CD14-positive monocyte (primary cell): ENCODE measurements at regions not wholly inside any gene's neighbourhood (a gene's known extent, or its start where the extent isn't known, plus 50 kb on each side); places are given as distances from the start of the nearest gene placed in this dataset.

Experiments used
- DNase-seq, 3 donors: peaks; one replicate each; pipeline ENCODE4 v3.0.0-alpha.2; 2011 to 2022
- H2AFZ ChIP-seq: 2 replicates; pipeline ENCODE4 v1.6.0; 2012; ENCODE audit warnings: mild to moderate bottlenecking, low read depth, low read length, inconsistent platforms; ENCODE audit not compliant: insufficient read depth, poor library complexity, severe bottlenecking
- H3K27ac ChIP-seq, 2 donors: 1 replicate in 1 of 2; 2 replicates in 1 of 2; pipeline ENCODE4 v1.5.1; 2012 to 2013; ENCODE audit warnings: low read length in 2 of 2, control low read depth in 1 of 2, inconsistent platforms in 1 of 2, low read depth in 1 of 2, mild to moderate bottlenecking in 1 of 2
- H3K27me3 ChIP-seq, 2 donors: one replicate each; pipeline versions ENCODE4 v1.6.0 to v1.6.1; 2011 to 2013; ENCODE audit warnings: low read length in 2 of 2; ENCODE audit not compliant: control insufficient read depth in 2 of 2, insufficient read depth in 2 of 2
- H3K36me3 ChIP-seq, 2 donors: replicated peaks in 1 of 2; 1 replicate in 1 of 2; 2 replicates in 1 of 2; pipeline versions ENCODE4 v1.5.1 to v1.6.1; 2012 to 2013; ENCODE audit warnings: low read length in 2 of 2, control low read depth in 1 of 2, inconsistent platforms in 1 of 2, mild to moderate bottlenecking in 1 of 2; ENCODE audit not compliant: insufficient read depth in 2 of 2, control insufficient read depth in 1 of 2
- H3K4me1 ChIP-seq, 2 donors: 1 replicate in 1 of 2; 2 replicates in 1 of 2; pipeline versions ENCODE4 v1.5.1 to v1.6.1; 2012 to 2013; ENCODE audit warnings: low read length in 2 of 2, control low read depth in 1 of 2, inconsistent platforms in 1 of 2, mild to moderate bottlenecking in 1 of 2, moderate library complexity in 1 of 2; ENCODE audit not compliant: insufficient read depth in 2 of 2, control insufficient read depth in 1 of 2
- H3K4me2 ChIP-seq: replicated peaks from 2 replicates; pipeline ENCODE3; 2012; ENCODE audit warnings: low read length, moderate library complexity, mild to moderate bottlenecking; ENCODE audit not compliant: poor library complexity, severe bottlenecking; ENCODE audit errors: extremely low read depth
- H3K4me3 ChIP-seq, 3 experiments: fragments of 200-600 bp in 1 of 3; sonication (generic) in 1 of 3; replicated peaks in 1 of 3; 1 replicate in 2 of 3; 2 replicates in 1 of 3; pipeline ENCODE4 v1.5.1; 2011 to 2013; ENCODE audit warnings: low read length in 3 of 3, mild to moderate bottlenecking in 3 of 3, control low read depth in 2 of 3, low read depth in 2 of 3, inconsistent platforms in 1 of 3, moderate library complexity in 1 of 3
- H3K79me2 ChIP-seq: 2 replicates; pipeline ENCODE4 v1.6.0; 2012; ENCODE audit warnings: mild to moderate bottlenecking, control low read depth, inconsistent platforms, low read length, moderate library complexity; ENCODE audit not compliant: insufficient read depth
- H3K9ac ChIP-seq: 2 replicates; pipeline ENCODE4 v1.6.0; 2017; ENCODE audit warnings: low read length, mild to moderate bottlenecking; ENCODE audit not compliant: insufficient read depth, poor library complexity, severe bottlenecking
- H3K9me3 ChIP-seq, 2 donors: replicated peaks in 1 of 2; 1 replicate in 1 of 2; 2 replicates in 1 of 2; pipeline versions ENCODE4 v1.5.1 to v1.6.1; 2012 to 2013; ENCODE audit warnings: low read length in 2 of 2, control low read depth in 1 of 2; ENCODE audit not compliant: control insufficient read depth in 1 of 2, insufficient read depth in 1 of 2
- H4K20me1 ChIP-seq: 2 replicates; pipeline ENCODE4 v1.6.0; 2012; ENCODE audit warnings: mild to moderate bottlenecking, low read length, control low read depth, moderate library complexity; ENCODE audit not compliant: insufficient read depth
- H3K27ac Mint-ChIP-seq, 7 donors: one replicate each; pipeline ENCODE4 v1.8.0; 2020; ENCODE audit warnings: mild to moderate bottlenecking in 7 of 7, mixed read lengths in 7 of 7, moderate library complexity in 6 of 7, inconsistent platforms in 2 of 7
- H3K27me3 Mint-ChIP-seq, 3 donors: one replicate each; pipeline ENCODE4 v1.8.0; 2021 to 2022; ENCODE audit warnings: low read depth in 3 of 3, mild to moderate bottlenecking in 3 of 3, mixed read lengths in 3 of 3, moderate library complexity in 3 of 3, inconsistent platforms in 1 of 3
- H3K36me3 Mint-ChIP-seq, 2 donors: one replicate each; pipeline ENCODE4 v1.8.0; 2020; ENCODE audit warnings: mixed read lengths in 2 of 2, inconsistent platforms in 1 of 2, mild to moderate bottlenecking in 1 of 2
- H3K4me1 Mint-ChIP-seq: one replicate; pipeline ENCODE4 v1.8.0; 2020; ENCODE audit warnings: mild to moderate bottlenecking, mixed read lengths
- H3K4me3 Mint-ChIP-seq, 2 donors: one replicate each; pipeline ENCODE4 v1.8.0; 2020; ENCODE audit warnings: mild to moderate bottlenecking in 2 of 2, mixed read lengths in 2 of 2, moderate library complexity in 1 of 2
- H3K9me3 Mint-ChIP-seq, 7 donors: one replicate each; pipeline ENCODE4 v1.8.0; 2020 to 2022; ENCODE audit warnings: mixed read lengths in 7 of 7, mild to moderate bottlenecking in 6 of 7, moderate library complexity in 6 of 7, inconsistent platforms in 2 of 7
- CTCF ChIP-seq: fragments of 200-600 bp; IDR thresholded peaks from one replicate; pipeline ENCODE4 v1.8.0; 2022; ENCODE audit warnings: antibody characterized with exemption, mild to moderate bottlenecking
- WGBS: methylation state at CpG from one replicate; pipeline ENCODE4 v1.1.5; 2013; ENCODE audit warnings: missing lambda C conversion rate; ENCODE audit not compliant: insufficient coverage; 5-methylcytosine and 5-hydroxymethylcytosine counted together
- intact Hi-C, 2 donors: fragments of 100-400 bp; cut with micrococcal nuclease; formaldehyde crosslinking; loops; one replicate each; pipeline versions ENCODE4 v1.15.0 to v1.15.1; 2023

GRCh38 chr15:62588938-62589670, 424.0 kb upstream of the C2CD4B start:
- intact Hi-C loops: no loop called here
- no peak for DNase-seq
- Histone ChIP-seq H2AFZ (no peak overlapping the region), H3K4me1 (no peaks in the 10 kb centered on the region), H3K27me3 (no peaks in the 10 kb centered on the region), H3K4me3 (no peak overlapping the region), H3K36me3 (no peaks in the 10 kb centered on the region), H3K4me2 (no peak overlapping the region), H3K27ac (no peak overlapping the region), H3K79me2 (no peaks in the 10 kb centered on the region), H3K9ac (no peak overlapping the region), H4K20me1 (no peaks in the 10 kb centered on the region), H3K9me3 (no peaks in the 10 kb centered on the region)
- H3K27ac Mint-ChIP-seq: no peak overlapping the region
- H3K27me3 Mint-ChIP-seq: peaks cover 0 to 1% (median 0%) of the 10 kb centered on the region in 3 donors
- H3K4me3 Mint-ChIP-seq: no peak overlapping the region
- H3K4me1 Mint-ChIP-seq: no peaks in the 10 kb centered on the region
- no peak for TF ChIP-seq CTCF
- WGBS: 96% methylated on average over 3 of the region's 5 CpGs
- no peaks in the 10 kb centered on the region for H3K9me3 Mint-ChIP-seq
- no peaks in the 10 kb centered on the region for H3K36me3 Mint-ChIP-seq

DNA sequence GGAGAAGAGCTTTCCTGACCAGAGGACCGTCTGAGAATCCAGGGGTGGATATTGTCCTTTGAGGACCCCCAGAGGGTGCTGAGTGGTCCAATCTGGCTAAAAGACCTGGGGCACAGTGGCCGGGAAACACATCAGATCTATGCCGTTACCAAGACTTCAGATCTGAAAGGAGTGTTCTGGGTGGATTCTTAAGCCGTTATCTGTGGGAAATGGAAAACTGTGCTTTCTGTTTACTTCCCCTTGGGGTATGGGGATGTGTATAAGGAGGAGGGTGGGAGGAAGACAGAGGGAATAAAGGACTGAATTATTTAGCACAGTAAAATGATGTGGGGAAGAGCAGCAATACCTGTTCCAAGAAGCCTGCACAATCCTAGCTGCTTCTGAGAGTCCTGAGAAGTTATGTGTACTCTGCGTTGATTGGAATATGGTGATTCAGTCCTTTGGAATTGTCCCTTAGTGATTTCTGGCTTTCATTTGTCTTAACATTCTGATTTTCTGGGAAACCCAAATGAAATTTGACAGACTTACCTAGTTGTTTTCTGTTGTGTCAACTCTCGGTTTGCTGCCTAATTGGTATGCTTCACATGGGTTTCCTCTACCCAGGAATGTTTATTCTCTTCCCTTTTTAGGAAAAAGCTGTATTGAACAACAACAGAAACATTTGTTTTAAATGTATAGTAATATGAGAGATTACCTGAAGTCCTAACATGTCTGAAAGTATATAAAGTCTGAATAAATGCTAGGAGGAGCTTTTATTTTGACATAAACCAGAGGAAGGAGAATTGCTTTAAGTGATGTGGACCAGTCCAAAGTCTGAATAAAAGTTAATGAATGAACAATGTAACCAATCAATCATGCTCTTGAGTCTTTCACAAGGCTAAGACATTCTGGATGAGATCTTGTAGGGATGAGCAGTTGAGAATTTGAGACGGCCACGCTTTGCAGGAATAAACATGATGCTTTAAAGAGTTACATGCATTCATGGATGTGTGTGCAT, 427.1 kb upstream of the C2CD4B start:
- Mint-ChIP-seq H3K36me3 (no peaks in the 10 kb centered on the region), H3K4me3 (no peak overlapping the region), H3K9me3 (peaks cover 0 to 7% (median 0%) of the 10 kb centered on the region in 7 donors), H3K27me3 (peaks cover 0 to 4% (median 0%) of the 10 kb centered on the region in 3 donors), H3K27ac (no peak overlapping the region), H3K4me1 (no peaks in the 10 kb centered on the region)
- no peak overlapping the region for H3K4me3 ChIP-seq
- no peak for DNase-seq
- intact Hi-C loops: no loop called here
- H3K9me3 ChIP-seq: no peaks in the 10 kb centered on the region
- no peak overlapping the region for H2AFZ ChIP-seq
- no peaks in the 10 kb centered on the region for H3K36me3 ChIP-seq
- H3K4me1 ChIP-seq: no peaks in the 10 kb centered on the region
- H3K27me3 ChIP-seq: no peaks in the 10 kb centered on the region
- H4K20me1 ChIP-seq: no peaks in the 10 kb centered on the region
- TF ChIP-seq CTCF: no peak
- WGBS: 96% methylated on average over 8 of the region's 8 CpGs
- no peak overlapping the region for H3K27ac ChIP-seq
- no peaks in the 10 kb centered on the region for H3K79me2 ChIP-seq
- no peak overlapping the region for H3K9ac ChIP-seq
- no peak overlapping the region for H3K4me2 ChIP-seq
